GM12864 (cell line): ENCODE measurements at regions not wholly inside any gene's neighbourhood (a gene's known extent, or its start where the extent isn't known, plus 50 kb on each side); places are given as distances from the start of the nearest gene placed in this dataset.

Source experiments
- DNase-seq: peaks from one replicate; pipeline ENCODE4 v3.0.0-alpha.2; 2011; ENCODE audit warnings: low read depth
- H3K4me3 ChIP-seq: 2 replicates; pipeline ENCODE4 v1.5.1; 2011; ENCODE audit warnings: mild to moderate bottlenecking, low read depth, low read length, control low read depth
- TF ChIP-seq, protein P1 (sequence below): IDR thresholded peaks from 2 replicates; pipeline ENCODE4 v1.5.1; 2011; ENCODE audit warnings: low read depth, mild to moderate bottlenecking, moderate library complexity, low read length, control low read depth, inconsistent platforms; ENCODE audit errors: missing control alignments

DNA sequence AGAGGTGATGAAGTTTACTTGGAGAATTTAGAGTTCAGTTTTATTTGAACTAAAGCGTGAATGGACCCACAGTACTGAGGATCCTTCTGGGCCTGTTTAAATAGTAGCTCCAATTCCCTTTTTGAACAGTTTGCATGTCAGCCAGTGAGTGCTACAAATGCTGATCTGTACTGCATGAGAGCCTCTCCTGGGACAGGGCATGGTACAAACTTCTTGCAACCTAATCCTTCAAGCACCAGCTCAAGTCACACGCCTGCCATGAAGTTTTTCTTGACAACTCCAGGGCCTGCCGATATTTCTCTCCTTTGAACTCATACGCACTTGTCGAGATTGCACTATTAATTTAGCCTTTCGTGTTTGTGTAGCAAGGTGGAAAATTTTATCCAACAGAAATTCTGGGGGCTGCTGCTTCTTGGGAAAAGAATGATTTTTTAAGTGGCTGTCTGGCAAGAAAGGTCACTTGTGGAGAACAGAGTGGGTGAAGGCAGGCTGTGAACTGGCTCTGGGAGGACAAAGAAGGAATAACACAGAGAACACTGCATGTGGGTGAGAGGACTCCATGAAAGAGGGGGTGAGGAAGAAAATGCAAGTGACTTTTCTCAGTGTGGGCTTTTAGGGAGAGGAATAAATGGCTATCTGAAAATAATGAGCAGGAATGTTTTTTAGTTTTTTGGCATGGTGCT is 192.5 kb downstream of the NDFIP2 start:
- H3K4me3 ChIP-seq, result no peak overlapping the region
- no peak for DNase-seq
- TF ChIP-seq, protein P1, sequence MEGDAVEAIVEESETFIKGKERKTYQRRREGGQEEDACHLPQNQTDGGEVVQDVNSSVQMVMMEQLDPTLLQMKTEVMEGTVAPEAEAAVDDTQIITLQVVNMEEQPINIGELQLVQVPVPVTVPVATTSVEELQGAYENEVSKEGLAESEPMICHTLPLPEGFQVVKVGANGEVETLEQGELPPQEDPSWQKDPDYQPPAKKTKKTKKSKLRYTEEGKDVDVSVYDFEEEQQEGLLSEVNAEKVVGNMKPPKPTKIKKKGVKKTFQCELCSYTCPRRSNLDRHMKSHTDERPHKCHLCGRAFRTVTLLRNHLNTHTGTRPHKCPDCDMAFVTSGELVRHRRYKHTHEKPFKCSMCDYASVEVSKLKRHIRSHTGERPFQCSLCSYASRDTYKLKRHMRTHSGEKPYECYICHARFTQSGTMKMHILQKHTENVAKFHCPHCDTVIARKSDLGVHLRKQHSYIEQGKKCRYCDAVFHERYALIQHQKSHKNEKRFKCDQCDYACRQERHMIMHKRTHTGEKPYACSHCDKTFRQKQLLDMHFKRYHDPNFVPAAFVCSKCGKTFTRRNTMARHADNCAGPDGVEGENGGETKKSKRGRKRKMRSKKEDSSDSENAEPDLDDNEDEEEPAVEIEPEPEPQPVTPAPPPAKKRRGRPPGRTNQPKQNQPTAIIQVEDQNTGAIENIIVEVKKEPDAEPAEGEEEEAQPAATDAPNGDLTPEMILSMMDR, result no peak

DNA sequence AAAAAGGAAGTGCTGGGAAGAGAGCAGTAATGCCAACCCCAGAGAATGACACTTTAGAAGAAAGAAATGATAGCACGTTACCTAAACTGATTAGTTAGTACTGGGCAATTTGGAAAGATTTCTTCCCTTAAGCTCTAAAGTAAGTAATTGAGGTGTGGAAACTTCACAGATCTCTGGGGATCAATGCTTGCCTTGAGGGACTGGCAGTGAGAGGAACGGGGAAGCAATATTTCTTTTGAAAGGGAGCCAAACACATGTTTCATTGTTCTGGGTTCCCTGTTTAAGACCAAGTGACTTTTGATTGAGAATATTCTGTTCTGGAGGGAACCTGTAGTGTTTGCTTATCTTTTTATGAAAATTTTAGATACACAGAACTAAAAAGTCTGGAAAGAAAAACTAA is 190.5 kb downstream of the NDFIP2 start:
- TF ChIP-seq, protein P1, result no peak
- no peak for DNase-seq
- H3K4me3 ChIP-seq, result no peak overlapping the region

DNA sequence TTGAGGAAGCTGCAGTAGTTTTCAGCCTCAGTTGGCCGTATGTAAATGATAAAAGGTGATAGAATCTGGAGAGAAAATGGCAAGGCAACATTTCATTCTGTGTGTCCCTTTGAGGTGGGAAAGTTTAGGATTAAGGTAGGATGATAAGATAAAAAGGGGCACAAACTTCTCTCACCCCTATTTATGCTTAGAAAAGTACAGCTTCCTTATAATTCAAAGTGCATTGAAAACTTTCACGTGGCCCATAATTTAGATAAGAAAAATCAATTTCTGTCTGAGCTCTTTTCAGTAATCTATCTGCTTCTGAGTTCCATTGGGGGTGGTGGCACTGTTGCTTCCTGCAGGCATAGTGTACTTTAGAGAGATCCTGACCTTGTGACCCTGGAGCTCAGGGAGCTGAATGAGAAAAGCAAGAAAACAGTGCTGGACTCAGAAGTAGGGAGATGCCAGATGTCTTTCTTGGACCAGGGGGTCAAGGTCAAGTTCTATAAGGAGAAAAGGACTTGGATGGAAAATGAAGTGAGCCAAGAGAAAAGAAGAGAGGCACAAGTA is 187.3 kb downstream of the NDFIP2 start:
- no peak overlapping the region for H3K4me3 ChIP-seq
- no peak for DNase-seq
- TF ChIP-seq, protein P1, result no peak

DNA sequence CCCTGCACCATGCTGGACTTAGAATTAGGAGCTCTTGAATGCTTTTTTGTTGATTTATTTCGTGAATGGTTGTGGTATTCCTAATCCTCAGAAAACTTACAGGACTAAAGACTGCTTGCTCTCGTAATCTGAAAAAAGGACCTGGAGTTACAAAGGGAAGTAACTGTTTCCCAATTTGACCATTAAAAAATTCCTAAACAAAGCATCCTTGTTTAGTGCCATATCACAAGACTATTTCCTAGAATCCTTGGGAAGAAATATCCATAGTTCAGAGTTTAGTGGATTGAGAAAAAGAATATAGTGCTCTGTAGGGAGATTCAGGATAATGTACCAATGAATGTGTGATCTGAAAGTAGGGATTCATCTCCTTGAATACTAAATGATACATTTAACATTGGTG is 186.8 kb downstream of the NDFIP2 start:
- no peak overlapping the region for H3K4me3 ChIP-seq
- TF ChIP-seq, protein P1, result no peak

DNA sequence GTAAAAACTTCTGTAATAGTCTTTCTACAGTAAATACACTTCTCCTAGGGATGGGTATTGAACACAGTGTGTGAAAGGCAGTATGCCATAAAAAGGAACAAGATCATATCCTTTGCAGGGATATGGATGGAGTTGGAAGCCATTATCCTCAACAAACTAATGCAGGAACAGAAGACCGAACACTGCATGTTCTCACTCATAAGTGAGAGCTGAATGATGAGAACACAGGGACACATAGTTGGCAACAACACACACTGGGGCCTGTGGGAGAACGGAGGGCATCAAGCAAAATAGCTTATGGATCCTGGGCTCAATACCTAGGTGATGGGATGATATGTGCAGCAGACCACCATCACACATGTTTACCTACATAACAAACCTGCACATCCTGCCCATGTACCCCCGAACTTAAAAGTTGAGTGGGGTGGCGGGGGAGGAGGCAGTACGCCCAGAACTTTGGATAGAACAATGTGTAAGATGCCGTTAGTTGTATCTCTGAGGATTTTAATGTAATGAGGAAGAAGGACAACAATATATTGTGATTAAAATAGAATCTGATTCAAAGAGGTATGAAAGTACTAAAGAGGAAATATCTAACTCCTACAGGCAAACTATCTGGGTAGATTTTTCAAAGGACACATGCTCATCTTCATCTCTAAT is 183.2 kb downstream of the NDFIP2 start:
- DNase-seq, result no peak
- TF ChIP-seq, protein P1, result no peak
- H3K4me3 ChIP-seq, result no peak overlapping the region

More for the DNA sequence above, 186.8 kb downstream of the NDFIP2 start:
- DNase-seq, result no peak

DNA sequence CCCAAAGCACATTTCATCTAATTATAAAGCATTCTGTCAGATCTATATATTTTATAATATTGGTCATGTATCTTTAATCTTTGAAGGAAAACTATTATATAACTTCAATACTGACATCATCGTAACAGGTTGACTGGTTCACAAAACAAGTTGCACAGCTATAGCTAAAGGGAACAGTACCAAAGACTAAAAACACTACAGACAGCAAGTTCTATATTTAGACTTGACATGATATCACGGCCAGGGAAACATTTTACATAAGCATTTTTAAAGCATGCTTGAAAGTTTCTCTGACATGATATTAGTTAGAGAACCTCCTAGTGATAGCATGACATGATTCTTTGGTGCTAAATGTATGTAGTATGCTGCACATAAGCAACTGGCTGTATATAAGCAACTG is 182.5 kb downstream of the NDFIP2 start:
- no peak for DNase-seq
- no peak overlapping the region for H3K4me3 ChIP-seq
- TF ChIP-seq, protein P1, result no peak
